ENCODE measurements at regions not wholly inside any gene's neighbourhood (a gene's known extent, or its start where the extent isn't known, plus 50 kb on each side); places are given as distances from the start of the nearest gene placed in this dataset.
"Not testable (repeated sequence)": the region's sequence is repeated elsewhere in the genome, so short reads cannot be mapped to it uniquely, and the experiment has no call there.

DNA sequence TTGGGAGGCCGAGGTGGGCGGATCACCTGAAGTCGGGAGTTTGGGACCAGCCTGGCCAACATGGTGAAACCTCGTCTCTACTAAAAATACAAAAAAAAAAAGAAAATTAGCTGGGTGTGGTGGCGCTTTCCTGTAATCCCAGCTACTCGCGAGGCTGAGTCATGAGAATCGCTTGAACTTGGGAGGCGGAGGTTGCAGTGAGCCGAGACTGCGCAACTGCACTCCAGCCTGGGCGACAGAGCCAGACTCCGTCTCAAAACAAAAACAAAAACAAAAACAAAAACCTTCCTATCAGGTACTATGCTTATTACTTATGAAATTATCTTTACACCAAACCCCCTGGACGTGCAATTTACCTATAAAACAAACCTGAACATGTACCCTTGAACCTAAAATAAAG is 106.0 kb upstream of the PNPT1 start:
- TF ChIP-seq, protein P1, sequence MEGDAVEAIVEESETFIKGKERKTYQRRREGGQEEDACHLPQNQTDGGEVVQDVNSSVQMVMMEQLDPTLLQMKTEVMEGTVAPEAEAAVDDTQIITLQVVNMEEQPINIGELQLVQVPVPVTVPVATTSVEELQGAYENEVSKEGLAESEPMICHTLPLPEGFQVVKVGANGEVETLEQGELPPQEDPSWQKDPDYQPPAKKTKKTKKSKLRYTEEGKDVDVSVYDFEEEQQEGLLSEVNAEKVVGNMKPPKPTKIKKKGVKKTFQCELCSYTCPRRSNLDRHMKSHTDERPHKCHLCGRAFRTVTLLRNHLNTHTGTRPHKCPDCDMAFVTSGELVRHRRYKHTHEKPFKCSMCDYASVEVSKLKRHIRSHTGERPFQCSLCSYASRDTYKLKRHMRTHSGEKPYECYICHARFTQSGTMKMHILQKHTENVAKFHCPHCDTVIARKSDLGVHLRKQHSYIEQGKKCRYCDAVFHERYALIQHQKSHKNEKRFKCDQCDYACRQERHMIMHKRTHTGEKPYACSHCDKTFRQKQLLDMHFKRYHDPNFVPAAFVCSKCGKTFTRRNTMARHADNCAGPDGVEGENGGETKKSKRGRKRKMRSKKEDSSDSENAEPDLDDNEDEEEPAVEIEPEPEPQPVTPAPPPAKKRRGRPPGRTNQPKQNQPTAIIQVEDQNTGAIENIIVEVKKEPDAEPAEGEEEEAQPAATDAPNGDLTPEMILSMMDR (IDR thresholded peaks at IDR 0.05) = not testable (repeated sequence)
- not testable (repeated sequence) for TF ChIP-seq POLR2A (IDR thresholded peaks at IDR 0.05); EP300 (IDR thresholded peaks at IDR 0.05; ENCODE audit: low read depth); POLR2AphosphoS5 (IDR thresholded peaks at IDR 0.05)

Measured in transverse colon (tissue), 4 donors.